CD14-positive monocyte (primary cell): ENCODE measurements at regions not wholly inside any gene's neighbourhood (a gene's known extent, or its start where the extent isn't known, plus 50 kb on each side); places are given as distances from the start of the nearest gene placed in this dataset.

Source experiments
- DNase-seq, 3 donors: peaks; one replicate each; pipeline ENCODE4 v3.0.0-alpha.2; 2011 to 2022
- H2AFZ ChIP-seq: 2 replicates; pipeline ENCODE4 v1.6.0; 2012; ENCODE audit warnings: mild to moderate bottlenecking, low read depth, low read length, inconsistent platforms; ENCODE audit not compliant: insufficient read depth, poor library complexity, severe bottlenecking
- H3K27ac ChIP-seq, 2 donors: 1 replicate in 1 of 2; 2 replicates in 1 of 2; pipeline ENCODE4 v1.5.1; 2012 to 2013; ENCODE audit warnings: low read length in 2 of 2, control low read depth in 1 of 2, inconsistent platforms in 1 of 2, low read depth in 1 of 2, mild to moderate bottlenecking in 1 of 2
- H3K27me3 ChIP-seq, 2 donors: one replicate each; pipeline versions ENCODE4 v1.6.0 to v1.6.1; 2011 to 2013; ENCODE audit warnings: low read length in 2 of 2; ENCODE audit not compliant: control insufficient read depth in 2 of 2, insufficient read depth in 2 of 2
- H3K36me3 ChIP-seq, 2 donors: replicated peaks in 1 of 2; 1 replicate in 1 of 2; 2 replicates in 1 of 2; pipeline versions ENCODE4 v1.5.1 to v1.6.1; 2012 to 2013; ENCODE audit warnings: low read length in 2 of 2, control low read depth in 1 of 2, inconsistent platforms in 1 of 2, mild to moderate bottlenecking in 1 of 2; ENCODE audit not compliant: insufficient read depth in 2 of 2, control insufficient read depth in 1 of 2
- H3K4me1 ChIP-seq, 2 donors: 1 replicate in 1 of 2; 2 replicates in 1 of 2; pipeline versions ENCODE4 v1.5.1 to v1.6.1; 2012 to 2013; ENCODE audit warnings: low read length in 2 of 2, control low read depth in 1 of 2, inconsistent platforms in 1 of 2, mild to moderate bottlenecking in 1 of 2, moderate library complexity in 1 of 2; ENCODE audit not compliant: insufficient read depth in 2 of 2, control insufficient read depth in 1 of 2
- H3K4me2 ChIP-seq: replicated peaks from 2 replicates; pipeline ENCODE3; 2012; ENCODE audit warnings: low read length, moderate library complexity, mild to moderate bottlenecking; ENCODE audit not compliant: poor library complexity, severe bottlenecking; ENCODE audit errors: extremely low read depth
- H3K4me3 ChIP-seq, 3 experiments: fragments of 200-600 bp in 1 of 3; sonication (generic) in 1 of 3; replicated peaks in 1 of 3; 1 replicate in 2 of 3; 2 replicates in 1 of 3; pipeline ENCODE4 v1.5.1; 2011 to 2013; ENCODE audit warnings: low read length in 3 of 3, mild to moderate bottlenecking in 3 of 3, control low read depth in 2 of 3, low read depth in 2 of 3, inconsistent platforms in 1 of 3, moderate library complexity in 1 of 3
- H3K79me2 ChIP-seq: 2 replicates; pipeline ENCODE4 v1.6.0; 2012; ENCODE audit warnings: mild to moderate bottlenecking, control low read depth, inconsistent platforms, low read length, moderate library complexity; ENCODE audit not compliant: insufficient read depth
- H3K9ac ChIP-seq: 2 replicates; pipeline ENCODE4 v1.6.0; 2017; ENCODE audit warnings: low read length, mild to moderate bottlenecking; ENCODE audit not compliant: insufficient read depth, poor library complexity, severe bottlenecking
- H3K9me3 ChIP-seq, 2 donors: replicated peaks in 1 of 2; 1 replicate in 1 of 2; 2 replicates in 1 of 2; pipeline versions ENCODE4 v1.5.1 to v1.6.1; 2012 to 2013; ENCODE audit warnings: low read length in 2 of 2, control low read depth in 1 of 2; ENCODE audit not compliant: control insufficient read depth in 1 of 2, insufficient read depth in 1 of 2
- H4K20me1 ChIP-seq: 2 replicates; pipeline ENCODE4 v1.6.0; 2012; ENCODE audit warnings: mild to moderate bottlenecking, low read length, control low read depth, moderate library complexity; ENCODE audit not compliant: insufficient read depth
- H3K27ac Mint-ChIP-seq, 7 donors: one replicate each; pipeline ENCODE4 v1.8.0; 2020; ENCODE audit warnings: mild to moderate bottlenecking in 7 of 7, mixed read lengths in 7 of 7, moderate library complexity in 6 of 7, inconsistent platforms in 2 of 7
- H3K27me3 Mint-ChIP-seq, 3 donors: one replicate each; pipeline ENCODE4 v1.8.0; 2021 to 2022; ENCODE audit warnings: low read depth in 3 of 3, mild to moderate bottlenecking in 3 of 3, mixed read lengths in 3 of 3, moderate library complexity in 3 of 3, inconsistent platforms in 1 of 3
- H3K36me3 Mint-ChIP-seq, 2 donors: one replicate each; pipeline ENCODE4 v1.8.0; 2020; ENCODE audit warnings: mixed read lengths in 2 of 2, inconsistent platforms in 1 of 2, mild to moderate bottlenecking in 1 of 2
- H3K4me1 Mint-ChIP-seq: one replicate; pipeline ENCODE4 v1.8.0; 2020; ENCODE audit warnings: mild to moderate bottlenecking, mixed read lengths
- H3K4me3 Mint-ChIP-seq, 2 donors: one replicate each; pipeline ENCODE4 v1.8.0; 2020; ENCODE audit warnings: mild to moderate bottlenecking in 2 of 2, mixed read lengths in 2 of 2, moderate library complexity in 1 of 2
- H3K9me3 Mint-ChIP-seq, 7 donors: one replicate each; pipeline ENCODE4 v1.8.0; 2020 to 2022; ENCODE audit warnings: mixed read lengths in 7 of 7, mild to moderate bottlenecking in 6 of 7, moderate library complexity in 6 of 7, inconsistent platforms in 2 of 7
- CTCF ChIP-seq: fragments of 200-600 bp; IDR thresholded peaks from one replicate; pipeline ENCODE4 v1.8.0; 2022; ENCODE audit warnings: antibody characterized with exemption, mild to moderate bottlenecking
- WGBS: methylation state at CpG from one replicate; pipeline ENCODE4 v1.1.5; 2013; ENCODE audit warnings: missing lambda C conversion rate; ENCODE audit not compliant: insufficient coverage; 5-methylcytosine and 5-hydroxymethylcytosine counted together
- intact Hi-C, 2 donors: fragments of 100-400 bp; cut with micrococcal nuclease; formaldehyde crosslinking; loops; one replicate each; pipeline versions ENCODE4 v1.15.0 to v1.15.1; 2023

- Histone ChIP-seq H3K79me2 (no peaks in the 10 kb centered on the region), H3K36me3 (no peaks in the 10 kb centered on the region), H3K4me1 (no peaks in the 10 kb centered on the region), H3K4me2 (no peak overlapping the region), H3K9ac (no peak overlapping the region), H3K27ac (no peak overlapping the region), H3K4me3 (no peak overlapping the region), H3K9me3 (no peaks in the 10 kb centered on the region), H4K20me1 (no peaks in the 10 kb centered on the region), H2AFZ (no peak overlapping the region), H3K27me3 (no peaks in the 10 kb centered on the region)
- TF ChIP-seq CTCF, result no peak
- DNase-seq, result peak in 2 of 3 donors; percentile 1 to 20
- Mint-ChIP-seq H3K4me1 (peaks cover 6% of the 10 kb centered on the region), H3K27ac (peak overlapping the region in 1 of 7 donors; percentile 80), H3K4me3 (no peak overlapping the region), H3K27me3 (peaks cover 0 to 3% (median 0%) of the 10 kb centered on the region in 3 donors), H3K9me3 (peaks cover 0 to 6% (median 2%) of the 10 kb centered on the region in 7 donors), H3K36me3 (no peaks in the 10 kb centered on the region)
- intact Hi-C loops, result no loop called here
- 100% methylated on average over 1 of the region's 3 CpGs for WGBS
Observed at GRCh38 chr2:155980941-155981560, 351.5 kb downstream of the NR4A2 start.

- Histone ChIP-seq H3K79me2 (no peaks in the 10 kb centered on the region), H3K36me3 (no peaks in the 10 kb centered on the region), H3K9me3 (no peaks in the 10 kb centered on the region), H3K27ac (no peak overlapping the region), H3K9ac (no peak overlapping the region), H4K20me1 (no peaks in the 10 kb centered on the region), H3K4me2 (no peak overlapping the region), H3K4me3 (no peak overlapping the region), H3K4me1 (no peaks in the 10 kb centered on the region), H2AFZ (no peak overlapping the region), H3K27me3 (no peaks in the 10 kb centered on the region)
- DNase-seq, result no peak
- intact Hi-C loops, result no loop called here
- Mint-ChIP-seq H3K4me1 (no peaks in the 10 kb centered on the region), H3K36me3 (no peaks in the 10 kb centered on the region), H3K27me3 (peaks cover 0 to 5% (median 0%) of the 10 kb centered on the region in 3 donors), H3K4me3 (no peak overlapping the region), H3K27ac (no peak overlapping the region), H3K9me3 (peaks cover 0 to 2% (median 0%) of the 10 kb centered on the region in 7 donors)
- no peak for TF ChIP-seq CTCF
Observed at GRCh38 chr2:155975734-155976133, 356.8 kb downstream of the NR4A2 start.
